ENCODE measurements at regions not wholly inside any gene's neighbourhood (a gene's known extent, or its start where the extent isn't known, plus 50 kb on each side); places are given as distances from the start of the nearest gene placed in this dataset.

- TF ChIP-seq, protein P1, sequence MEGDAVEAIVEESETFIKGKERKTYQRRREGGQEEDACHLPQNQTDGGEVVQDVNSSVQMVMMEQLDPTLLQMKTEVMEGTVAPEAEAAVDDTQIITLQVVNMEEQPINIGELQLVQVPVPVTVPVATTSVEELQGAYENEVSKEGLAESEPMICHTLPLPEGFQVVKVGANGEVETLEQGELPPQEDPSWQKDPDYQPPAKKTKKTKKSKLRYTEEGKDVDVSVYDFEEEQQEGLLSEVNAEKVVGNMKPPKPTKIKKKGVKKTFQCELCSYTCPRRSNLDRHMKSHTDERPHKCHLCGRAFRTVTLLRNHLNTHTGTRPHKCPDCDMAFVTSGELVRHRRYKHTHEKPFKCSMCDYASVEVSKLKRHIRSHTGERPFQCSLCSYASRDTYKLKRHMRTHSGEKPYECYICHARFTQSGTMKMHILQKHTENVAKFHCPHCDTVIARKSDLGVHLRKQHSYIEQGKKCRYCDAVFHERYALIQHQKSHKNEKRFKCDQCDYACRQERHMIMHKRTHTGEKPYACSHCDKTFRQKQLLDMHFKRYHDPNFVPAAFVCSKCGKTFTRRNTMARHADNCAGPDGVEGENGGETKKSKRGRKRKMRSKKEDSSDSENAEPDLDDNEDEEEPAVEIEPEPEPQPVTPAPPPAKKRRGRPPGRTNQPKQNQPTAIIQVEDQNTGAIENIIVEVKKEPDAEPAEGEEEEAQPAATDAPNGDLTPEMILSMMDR (conservative IDR thresholded peaks at IDR 0.05; ENCODE audit: low read length) = no peak
- TF ChIP-seq EZH2phosphoT487 (IDR thresholded peaks at IDR 0.05; ENCODE audit: borderline replicate concordance, low read depth, low read length) = no peak
Observed at GRCh38 chr5:104095527-104095926, 532.9 kb upstream of the NUDT12 start.
